Calu3 (cell line): ENCODE measurements at regions not wholly inside any gene's neighbourhood (a gene's known extent, or its start where the extent isn't known, plus 50 kb on each side); places are given as distances from the start of the nearest gene placed in this dataset.
"Not testable (repeated sequence)": the region's sequence is repeated elsewhere in the genome, so short reads cannot be mapped to it uniquely, and the experiment has no call there.

Source experiments
- BruUV-seq: library from RNA; stranded (reverse); fragments of 400-500 nt; replicated peaks from 2 replicates; lab custom pipeline; 2021; lab: Mats Ljungman, UMichigan
- CTCF ChIA-PET: fragments of 300-600 bp; sonication (Branson Sonifier 250); formaldehyde crosslinking; loops from one replicate; lab custom pipeline; 2022; ENCODE audit warnings: antibody characterized with exemption; lab: Charles Lee
- DNase-seq: peaks from one replicate; pipeline ENCODE4 v3.0.0; 2022
- H3K27ac Mint-ChIP-seq: one replicate; pipeline ENCODE4 v1.8.0; 2022; ENCODE audit warnings: mixed read lengths; ENCODE audit not compliant: unreplicated experiment
- H3K27me3 Mint-ChIP-seq: one replicate; pipeline ENCODE4 v1.8.0; 2022; ENCODE audit warnings: mixed read lengths; ENCODE audit not compliant: unreplicated experiment
- H3K36me3 Mint-ChIP-seq: one replicate; pipeline ENCODE4 v1.8.0; 2022; ENCODE audit warnings: mild to moderate bottlenecking, moderate library complexity, mixed read lengths; ENCODE audit not compliant: insufficient read depth, unreplicated experiment
- H3K4me1 Mint-ChIP-seq: one replicate; pipeline ENCODE4 v1.8.0; 2022; ENCODE audit warnings: mild to moderate bottlenecking, low read depth, mixed read lengths; ENCODE audit not compliant: unreplicated experiment
- H3K4me3 Mint-ChIP-seq: one replicate; pipeline ENCODE4 v1.8.0; 2022; ENCODE audit warnings: mild to moderate bottlenecking, low read depth, moderate library complexity, mixed read lengths; ENCODE audit not compliant: unreplicated experiment
- H3K9me3 Mint-ChIP-seq: one replicate; pipeline ENCODE4 v1.8.0; 2022; ENCODE audit warnings: low read depth, mixed read lengths; ENCODE audit not compliant: unreplicated experiment
- intact Hi-C: fragments of 100-400 bp; cut with micrococcal nuclease; formaldehyde crosslinking; loops from one replicate; pipeline ENCODE4 v1.10.0; 2022; ENCODE audit not compliant: unreplicated experiment
- TF ChIP-seq, protein P1 (sequence below): fragments of 200-600 bp; IDR thresholded peaks from one replicate; pipeline ENCODE4 v1.8.0; 2022; ENCODE audit warnings: antibody characterized with exemption; ENCODE audit not compliant: unreplicated experiment

DNA sequence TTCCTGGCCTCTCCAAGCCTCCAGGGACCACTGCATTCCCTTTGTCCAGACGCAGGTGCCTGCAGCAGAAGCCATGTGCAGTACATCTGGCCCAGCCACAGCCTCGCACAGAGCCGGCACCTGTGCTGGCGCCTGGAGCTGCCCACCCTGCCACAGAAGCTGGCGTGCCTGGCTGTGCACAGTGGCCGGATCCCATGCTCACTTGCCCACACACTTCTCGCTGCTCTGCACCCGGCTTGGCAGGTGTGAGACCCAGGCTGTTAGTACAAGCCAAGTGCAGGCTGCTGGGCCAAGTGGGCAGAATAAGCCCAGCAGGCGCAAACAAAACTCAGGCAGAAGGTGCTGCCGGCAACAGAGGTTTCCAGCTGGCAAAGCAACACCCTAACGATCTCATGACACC lies 124.5 kb upstream of the CCDC150 start:
- Mint-ChIP-seq H3K9me3 (no peaks in the 10 kb centered on the region), H3K4me1 (peaks cover 23% of the 10 kb centered on the region), H3K27me3 (no peaks in the 10 kb centered on the region), H3K36me3 (peaks cover 5% of the 10 kb centered on the region), H3K27ac (no peak overlapping the region), H3K4me3 (no peak overlapping the region)
- intact Hi-C loops: no loop called here
- BruUV-seq: no TSS peak
- CTCF ChIA-PET: no interaction called here
- TF ChIP-seq, protein P1, sequence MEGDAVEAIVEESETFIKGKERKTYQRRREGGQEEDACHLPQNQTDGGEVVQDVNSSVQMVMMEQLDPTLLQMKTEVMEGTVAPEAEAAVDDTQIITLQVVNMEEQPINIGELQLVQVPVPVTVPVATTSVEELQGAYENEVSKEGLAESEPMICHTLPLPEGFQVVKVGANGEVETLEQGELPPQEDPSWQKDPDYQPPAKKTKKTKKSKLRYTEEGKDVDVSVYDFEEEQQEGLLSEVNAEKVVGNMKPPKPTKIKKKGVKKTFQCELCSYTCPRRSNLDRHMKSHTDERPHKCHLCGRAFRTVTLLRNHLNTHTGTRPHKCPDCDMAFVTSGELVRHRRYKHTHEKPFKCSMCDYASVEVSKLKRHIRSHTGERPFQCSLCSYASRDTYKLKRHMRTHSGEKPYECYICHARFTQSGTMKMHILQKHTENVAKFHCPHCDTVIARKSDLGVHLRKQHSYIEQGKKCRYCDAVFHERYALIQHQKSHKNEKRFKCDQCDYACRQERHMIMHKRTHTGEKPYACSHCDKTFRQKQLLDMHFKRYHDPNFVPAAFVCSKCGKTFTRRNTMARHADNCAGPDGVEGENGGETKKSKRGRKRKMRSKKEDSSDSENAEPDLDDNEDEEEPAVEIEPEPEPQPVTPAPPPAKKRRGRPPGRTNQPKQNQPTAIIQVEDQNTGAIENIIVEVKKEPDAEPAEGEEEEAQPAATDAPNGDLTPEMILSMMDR: no peak
- DNase-seq: no peak

DNA sequence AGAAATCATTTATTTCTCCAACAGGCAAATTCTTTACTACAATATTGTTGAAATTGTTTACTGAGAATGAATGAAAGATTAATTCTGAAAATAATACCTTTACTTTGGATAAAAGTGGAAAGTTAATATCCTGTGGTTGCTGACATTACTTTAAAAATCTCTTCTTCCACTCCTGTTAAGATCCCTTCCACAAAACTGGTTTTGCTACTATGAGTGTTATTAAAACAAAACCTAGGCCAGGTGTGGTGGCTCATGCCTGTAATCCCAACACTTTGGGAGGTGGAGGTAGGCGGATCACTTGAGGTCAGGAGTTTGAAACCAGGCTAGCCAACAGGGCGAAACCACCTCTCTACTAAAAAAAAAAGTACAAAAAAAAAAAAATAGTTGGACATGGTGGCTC lies 123.9 kb upstream of the CCDC150 start:
- TF ChIP-seq, protein P1: no peak
- H3K36me3 Mint-ChIP-seq: no peaks in the 10 kb centered on the region
- no peaks in the 10 kb centered on the region for H3K9me3 Mint-ChIP-seq
- H3K27me3 Mint-ChIP-seq: no peaks in the 10 kb centered on the region
- H3K27ac Mint-ChIP-seq: no peak overlapping the region
- H3K4me3 Mint-ChIP-seq: no peak overlapping the region
- no TSS peak for BruUV-seq
- DNase-seq: no peak
- intact Hi-C loops: no loop called here
- CTCF ChIA-PET: interaction anchor here (0.8 kb wide), 1 partner anchor 53 kb away, joined by 3 read pairs; no protein-coding TSS in a partner anchor
- peaks cover 18% of the 10 kb centered on the region for H3K4me1 Mint-ChIP-seq

DNA sequence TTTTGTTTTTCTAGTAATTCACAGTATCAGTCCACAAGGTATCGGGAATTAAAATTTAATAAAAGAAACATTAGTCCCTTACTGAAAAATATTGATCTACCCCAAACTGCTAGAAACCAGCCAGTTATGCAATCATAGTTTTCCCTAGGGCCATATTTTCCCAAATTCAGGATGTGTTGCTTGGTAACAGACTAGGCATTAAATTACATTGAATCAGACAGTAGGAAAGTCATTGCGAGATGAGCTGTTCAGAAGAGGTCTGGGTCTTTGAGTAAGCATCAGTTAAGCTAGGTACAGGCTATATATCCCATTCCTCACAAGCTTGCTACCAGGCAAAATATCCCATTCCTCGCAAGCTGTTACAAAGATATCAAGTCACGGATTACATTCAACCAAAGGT lies 123.0 kb upstream of the CCDC150 start:
- BruUV-seq: no TSS peak

DNA sequence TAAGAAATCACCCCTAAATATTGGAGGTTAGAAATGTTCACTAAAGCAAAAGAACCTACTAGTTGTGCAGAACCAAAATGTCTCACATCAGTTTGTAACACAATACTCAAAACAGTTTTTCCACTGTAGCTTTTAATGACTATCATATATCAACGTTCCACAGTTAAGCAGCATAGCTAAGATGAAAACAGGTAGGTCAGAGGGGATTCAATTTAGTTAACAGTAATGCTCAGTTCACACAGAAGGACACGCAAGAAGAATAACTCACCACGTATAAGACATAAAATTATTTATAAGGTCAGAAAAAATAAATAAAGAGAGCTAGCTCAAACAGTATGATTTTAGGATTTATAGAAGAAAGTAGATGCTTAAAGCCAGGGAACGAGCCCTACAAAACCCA lies 118.9 kb upstream of the CCDC150 start:
- no peaks in the 10 kb centered on the region for H3K27me3 Mint-ChIP-seq
- no peaks in the 10 kb centered on the region for H3K36me3 Mint-ChIP-seq
- CTCF ChIA-PET: no interaction called here
- TF ChIP-seq, protein P1: no peak
- no peaks in the 10 kb centered on the region for H3K4me1 Mint-ChIP-seq
- no peaks in the 10 kb centered on the region for H3K9me3 Mint-ChIP-seq
- BruUV-seq: no TSS peak
- no peak overlapping the region for H3K4me3 Mint-ChIP-seq
- H3K27ac Mint-ChIP-seq: no peak overlapping the region
- intact Hi-C loops: no loop called here
- DNase-seq: no peak

More for the DNA sequence above, 123.0 kb upstream of the CCDC150 start:
- no peaks in the 10 kb centered on the region for H3K9me3 Mint-ChIP-seq
- no peaks in the 10 kb centered on the region for H3K27me3 Mint-ChIP-seq
- H3K4me3 Mint-ChIP-seq: no peak overlapping the region
- H3K4me1 Mint-ChIP-seq: peaks cover 8% of the 10 kb centered on the region
- H3K27ac Mint-ChIP-seq: no peak overlapping the region
- no peak for DNase-seq
- TF ChIP-seq, protein P1: no peak
- intact Hi-C loops: no loop called here
- H3K36me3 Mint-ChIP-seq: no peaks in the 10 kb centered on the region
- CTCF ChIA-PET: no interaction called here

DNA sequence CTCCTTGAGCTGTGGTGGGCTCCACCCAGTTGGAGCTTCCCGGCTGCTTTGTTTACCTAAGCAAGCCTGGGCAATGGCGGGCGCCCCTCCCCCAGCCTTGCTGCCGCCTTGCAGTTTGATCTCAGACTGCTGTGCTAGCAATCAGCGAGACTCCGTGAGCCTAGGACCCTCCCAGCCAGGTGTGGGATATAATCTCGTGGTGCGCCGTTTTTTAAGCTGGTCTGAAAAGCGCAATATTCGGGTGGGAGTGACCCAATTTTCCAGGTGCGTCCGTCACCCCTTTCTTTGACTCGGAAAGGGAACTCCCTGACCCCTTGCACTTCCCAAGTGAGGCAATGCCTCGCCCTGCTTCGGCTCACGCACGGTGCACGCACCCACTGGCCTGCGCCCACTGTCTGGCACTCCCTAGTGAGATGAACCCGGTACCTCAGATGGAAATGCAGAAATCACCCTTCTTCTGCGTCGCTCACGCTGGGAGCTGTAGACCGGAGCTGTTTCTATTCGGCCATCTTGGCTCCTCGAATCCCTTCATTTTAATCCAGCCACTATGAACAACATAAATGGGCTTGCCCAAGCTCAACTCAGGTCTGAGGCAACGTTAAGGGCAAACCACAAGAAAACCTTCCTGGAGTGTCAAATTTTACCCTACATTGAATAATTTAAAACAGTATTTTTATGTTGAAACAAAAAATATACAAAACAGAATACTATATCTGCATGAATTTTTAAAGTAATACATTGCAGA lies 112.4 kb upstream of the CCDC150 start:
- H3K27ac Mint-ChIP-seq, H3K9me3 Mint-ChIP-seq, H3K4me3 Mint-ChIP-seq, H3K36me3 Mint-ChIP-seq, DNase-seq, intact Hi-C loops, H3K4me1 Mint-ChIP-seq, CTCF ChIA-PET, BruUV-seq, H3K27me3 Mint-ChIP-seq: not testable (repeated sequence)
